Transverse colon (tissue), 4 donors: ENCODE measurements at regions not wholly inside any gene's neighbourhood (a gene's known extent, or its start where the extent isn't known, plus 50 kb on each side); places are given as distances from the start of the nearest gene placed in this dataset.

Experiments
- CTCF ChIP-seq, 5 experiments: fragments of 200-600 bp in 3 of 5; fragments of 450-650 bp in 2 of 5; sonication (generic) in 3 of 5; IDR thresholded peaks; 1 replicate in 2 of 5; 2 replicates in 3 of 5; pipeline ENCODE4 v1.5.1; 2016 to 2017; ENCODE audit warnings: antibody characterized with exemption in 5 of 5, inconsistent platforms in 3 of 5, mild to moderate bottlenecking in 2 of 5, moderate library complexity in 1 of 5
- EP300 ChIP-seq: sonication (generic); formaldehyde crosslinking; IDR thresholded peaks from one replicate; pipeline ENCODE4 v1.6.1; 2017; ENCODE audit warnings: antibody characterized with exemption, low read depth
- POLR2AphosphoS5 ChIP-seq, 3 donors: sonication (generic); formaldehyde crosslinking; IDR thresholded peaks; one replicate each; pipeline ENCODE4 v1.6.1; 2016; ENCODE audit warnings: antibody characterized with exemption in 3 of 3

- no peak for TF ChIP-seq POLR2AphosphoS5 (IDR thresholded peaks at IDR 0.05)
- TF ChIP-seq CTCF (IDR thresholded peaks at IDR 0.05), result no peak
- TF ChIP-seq EP300, result no peak
Measured at GRCh38 chr20:6679086-6679485, 88.4 kb upstream of the BMP2 start.
